ENCODE measurements at regions not wholly inside any gene's neighbourhood (a gene's known extent, or its start where the extent isn't known, plus 50 kb on each side); places are given as distances from the start of the nearest gene placed in this dataset.

GRCh38 chr4:1568855-1569460 lies 115.2 kb downstream of the FAM53A start:
- Histone ChIP-seq H3K9me3 (ENCODE audit: low read depth, low read length, poor library complexity, severe bottlenecking) (no peaks in the 10 kb centered on the region), H3K36me3 (ENCODE audit: insufficient read depth, low read length, poor library complexity, severe bottlenecking) (no peaks in the 10 kb centered on the region), H3K4me1 (ENCODE audit: insufficient read depth, low read length, poor library complexity, severe bottlenecking) (peaks cover 13% of the 10 kb centered on the region), H3K4me3 (ENCODE audit: low read depth, low read length, poor library complexity, severe bottlenecking) (no peak overlapping the region), H3K27me3 (replicated peaks; ENCODE audit: insufficient read depth, low read depth, low read length, poor library complexity) (no peaks in the 10 kb centered on the region), H3K27ac (ENCODE audit: low read depth, low read length, poor library complexity, severe bottlenecking) (no peak overlapping the region)
- intact Hi-C loops (cut with micrococcal nuclease; ENCODE audit: unreplicated experiment) = no loop called here
- ChIA-PET POLR2A (ENCODE audit: low non-redundant PET) (no interaction called here), CTCF (no interaction called here)
- DNase-seq (ENCODE audit: low spot score) = no peak
- TF ChIP-seq EZH2 (IDR thresholded peaks at IDR 0.05; ENCODE audit: borderline replicate concordance, low read depth, low read length, poor library complexity, severe bottlenecking) (no peak), CTCF (conservative IDR thresholded peaks at IDR 0.05; ENCODE audit: low read depth, low read length) (no peak)
- BruUV-seq (replicated peaks) = no TSS peak

- CTCF ChIA-PET = no interaction called here
- H3K36me3 ChIP-seq (ENCODE audit: insufficient read depth, low read length, poor library complexity, severe bottlenecking) = no peaks in the 10 kb centered on the region
- TF ChIP-seq CTCF (conservative IDR thresholded peaks at IDR 0.05; ENCODE audit: low read depth, low read length) = 0 out of 2 replicates have a peak, but pooled peaks have one; percentile 16
- no peak for TF ChIP-seq EZH2 (IDR thresholded peaks at IDR 0.05; ENCODE audit: borderline replicate concordance, low read depth, low read length, poor library complexity, severe bottlenecking)
- H3K4me1 ChIP-seq (ENCODE audit: insufficient read depth, low read length, poor library complexity, severe bottlenecking) = peaks cover 13% of the 10 kb centered on the region
- H3K27me3 ChIP-seq (replicated peaks; ENCODE audit: insufficient read depth, low read depth, low read length, poor library complexity) = no peaks in the 10 kb centered on the region
- DNase-seq (ENCODE audit: low spot score) = peak; percentile 37
- H3K4me3 ChIP-seq (ENCODE audit: low read depth, low read length, poor library complexity, severe bottlenecking) = no peak overlapping the region
- no TSS peak for BruUV-seq (replicated peaks)
- intact Hi-C loops (cut with micrococcal nuclease; ENCODE audit: unreplicated experiment) = no loop called here
- H3K27ac ChIP-seq (ENCODE audit: low read depth, low read length, poor library complexity, severe bottlenecking) = no peak overlapping the region
- H3K9me3 ChIP-seq (ENCODE audit: low read depth, low read length, poor library complexity, severe bottlenecking) = no peaks in the 10 kb centered on the region
- POLR2A ChIA-PET (ENCODE audit: low non-redundant PET) = no interaction called here
These were observed 116.1 kb downstream of the FAM53A start for GRCh38 chr4:1567808-1568581.

GRCh38 chr4:1567519-1567807 lies 116.7 kb downstream of the FAM53A start:
- ChIA-PET CTCF (no interaction called here), POLR2A (ENCODE audit: low non-redundant PET) (no interaction called here)
- H3K4me3 ChIP-seq (ENCODE audit: low read depth, low read length, poor library complexity, severe bottlenecking) = no peak overlapping the region
- no TSS peak for BruUV-seq (replicated peaks)
- H3K36me3 ChIP-seq (ENCODE audit: insufficient read depth, low read length, poor library complexity, severe bottlenecking) = no peaks in the 10 kb centered on the region
- peaks cover 13% of the 10 kb centered on the region for H3K4me1 ChIP-seq (ENCODE audit: insufficient read depth, low read length, poor library complexity, severe bottlenecking)
- no peaks in the 10 kb centered on the region for H3K9me3 ChIP-seq (ENCODE audit: low read depth, low read length, poor library complexity, severe bottlenecking)
- no peak for TF ChIP-seq EZH2 (IDR thresholded peaks at IDR 0.05; ENCODE audit: borderline replicate concordance, low read depth, low read length, poor library complexity, severe bottlenecking)
- TF ChIP-seq CTCF (conservative IDR thresholded peaks at IDR 0.05; ENCODE audit: low read depth, low read length) = no peak
- H3K27ac ChIP-seq (ENCODE audit: low read depth, low read length, poor library complexity, severe bottlenecking) = no peak overlapping the region
- no peaks in the 10 kb centered on the region for H3K27me3 ChIP-seq (replicated peaks; ENCODE audit: insufficient read depth, low read depth, low read length, poor library complexity)
- intact Hi-C loops (cut with micrococcal nuclease; ENCODE audit: unreplicated experiment) = no loop called here
- no peak for DNase-seq (ENCODE audit: low spot score)

Data from A673 (cell line).